Natural killer cell (primary cell): ENCODE measurements at regions not wholly inside any gene's neighbourhood (a gene's known extent, or its start where the extent isn't known, plus 50 kb on each side); places are given as distances from the start of the nearest gene placed in this dataset.

Experiments
- ATAC-seq, 3 donors: fragments of 150-1000 bp in 2 of 3; fragments of 200-7000 bp in 1 of 3; cut with Tn5 transposase; 1 replicate in 1 of 3; 2 replicates in 2 of 3; pipeline ENCODE4 v1.10.0; 2021; ENCODE audit warnings: mild to moderate bottlenecking in 2 of 3, moderate library complexity in 2 of 3
- DNase-seq, 2 donors: peaks; one replicate each; pipeline versions ENCODE4 v3.0.0 to v3.0.0-alpha.2; 2013 to 2021; ENCODE audit warnings: mixed read lengths in 1 of 2
- H3K27ac ChIP-seq: one replicate; pipeline ENCODE4 v1.5.1; 2013; ENCODE audit warnings: mild to moderate bottlenecking, low read length
- H3K27me3 ChIP-seq: one replicate; pipeline ENCODE4 v1.6.1; 2013; ENCODE audit warnings: low read length; ENCODE audit not compliant: control insufficient read depth, insufficient read depth
- H3K36me3 ChIP-seq: one replicate; pipeline ENCODE4 v1.6.1; 2013; ENCODE audit warnings: low read length; ENCODE audit not compliant: control insufficient read depth, insufficient read depth
- H3K4me1 ChIP-seq: one replicate; pipeline ENCODE4 v1.6.1; 2013; ENCODE audit warnings: low read length; ENCODE audit not compliant: control insufficient read depth, insufficient read depth
- H3K4me3 ChIP-seq: one replicate; pipeline ENCODE4 v1.5.1; 2013; ENCODE audit warnings: low read length
- H3K9me3 ChIP-seq: one replicate; pipeline ENCODE4 v1.6.1; 2013; ENCODE audit warnings: low read length; ENCODE audit not compliant: control insufficient read depth, insufficient read depth
- H3K27ac Mint-ChIP-seq, 2 donors: one replicate each; pipeline ENCODE4 v1.8.0; 2022; ENCODE audit warnings: mild to moderate bottlenecking in 2 of 2, mixed read lengths in 2 of 2, moderate library complexity in 1 of 2
- H3K27me3 Mint-ChIP-seq, 2 donors: one replicate each; pipeline ENCODE4 v1.8.0; 2022; ENCODE audit warnings: low read depth in 2 of 2, mixed read lengths in 2 of 2
- H3K36me3 Mint-ChIP-seq: one replicate; pipeline ENCODE4 v1.8.0; 2022; ENCODE audit warnings: mixed read lengths
- H3K4me1 Mint-ChIP-seq, 2 donors: one replicate each; pipeline ENCODE4 v1.8.0; 2022; ENCODE audit warnings: mixed read lengths in 2 of 2
- H3K4me3 Mint-ChIP-seq: one replicate; pipeline ENCODE4 v1.8.0; 2022; ENCODE audit warnings: mild to moderate bottlenecking, moderate library complexity, mixed read lengths
- H3K9me3 Mint-ChIP-seq, 2 donors: one replicate each; pipeline ENCODE4 v1.8.0; 2022; ENCODE audit warnings: mixed read lengths in 2 of 2
- CTCF ChIP-seq: fragments of 200-600 bp; IDR thresholded peaks from one replicate; pipeline ENCODE4 v1.8.0; 2022; ENCODE audit warnings: antibody characterized with exemption
- intact Hi-C: fragments of 100-400 bp; cut with micrococcal nuclease; formaldehyde crosslinking; loops from one replicate; pipeline ENCODE4 v1.14.2; 2022

GRCh38 chr2:226080334-226080733 is 680.8 kb downstream of the NYAP2 start:
- no peaks in the 10 kb centered on the region for H3K4me1 Mint-ChIP-seq
- Histone ChIP-seq H3K4me3 (no peak overlapping the region), H3K4me1 (no peaks in the 10 kb centered on the region), H3K9me3 (no peaks in the 10 kb centered on the region), H3K27me3 (no peaks in the 10 kb centered on the region), H3K36me3 (no peaks in the 10 kb centered on the region), H3K27ac (no peak overlapping the region)
- no peak for TF ChIP-seq CTCF
- ATAC-seq (no peak), DNase-seq (no peak)
- no peak overlapping the region for H3K4me3 Mint-ChIP-seq
- intact Hi-C loops, result no loop called here
- H3K36me3 Mint-ChIP-seq, result no peaks in the 10 kb centered on the region
- H3K27ac Mint-ChIP-seq, result no peak overlapping the region
- H3K27me3 Mint-ChIP-seq, result no peaks in the 10 kb centered on the region
- H3K9me3 Mint-ChIP-seq, result peaks cover 14 to 18% of the 10 kb centered on the region in 2 donors

GRCh38 chr2:226079671-226080181 is 680.2 kb downstream of the NYAP2 start:
- Mint-ChIP-seq H3K4me1 (no peaks in the 10 kb centered on the region), H3K4me3 (no peak overlapping the region), H3K27me3 (no peaks in the 10 kb centered on the region), H3K9me3 (peaks cover 16 to 17% of the 10 kb centered on the region in 2 donors), H3K36me3 (no peaks in the 10 kb centered on the region), H3K27ac (no peak overlapping the region)
- intact Hi-C loops, result no loop called here
- no peak for ATAC-seq
- H3K4me1 ChIP-seq, result no peaks in the 10 kb centered on the region
- no peaks in the 10 kb centered on the region for H3K9me3 ChIP-seq
- H3K27me3 ChIP-seq, result no peaks in the 10 kb centered on the region
- TF ChIP-seq CTCF, result no peak
- H3K27ac ChIP-seq, result no peak overlapping the region
- no peak overlapping the region for H3K4me3 ChIP-seq
- no peak for DNase-seq
- H3K36me3 ChIP-seq, result no peaks in the 10 kb centered on the region

GRCh38 chr2:226079196-226079595 is 679.7 kb downstream of the NYAP2 start:
- H3K27ac ChIP-seq, result no peak overlapping the region
- H3K27ac Mint-ChIP-seq, result no peak overlapping the region
- DNase-seq (no peak), ATAC-seq (no peak)
- H3K4me3 ChIP-seq, result no peak overlapping the region
- intact Hi-C loops, result no loop called here
- no peaks in the 10 kb centered on the region for H3K36me3 ChIP-seq
- no peaks in the 10 kb centered on the region for H3K36me3 Mint-ChIP-seq
- no peaks in the 10 kb centered on the region for H3K4me1 ChIP-seq
- no peaks in the 10 kb centered on the region for H3K4me1 Mint-ChIP-seq
- H3K9me3 Mint-ChIP-seq, result peaks cover 16 to 19% of the 10 kb centered on the region in 2 donors
- no peak overlapping the region for H3K4me3 Mint-ChIP-seq
- H3K9me3 ChIP-seq, result no peaks in the 10 kb centered on the region
- H3K27me3 ChIP-seq, result no peaks in the 10 kb centered on the region
- no peaks in the 10 kb centered on the region for H3K27me3 Mint-ChIP-seq
- no peak for TF ChIP-seq CTCF

GRCh38 chr2:226078666-226079065 is 679.2 kb downstream of the NYAP2 start:
- TF ChIP-seq CTCF, result no peak
- Histone ChIP-seq H3K27me3 (no peaks in the 10 kb centered on the region), H3K27ac (no peak overlapping the region), H3K36me3 (no peaks in the 10 kb centered on the region), H3K9me3 (no peaks in the 10 kb centered on the region), H3K4me3 (no peak overlapping the region), H3K4me1 (no peaks in the 10 kb centered on the region)
- Mint-ChIP-seq H3K27ac (no peak overlapping the region), H3K9me3 (peaks cover 16 to 24% of the 10 kb centered on the region in 2 donors), H3K36me3 (no peaks in the 10 kb centered on the region), H3K4me1 (no peaks in the 10 kb centered on the region), H3K27me3 (no peaks in the 10 kb centered on the region), H3K4me3 (no peak overlapping the region)
- no peak for DNase-seq
- intact Hi-C loops, result no loop called here
- ATAC-seq, result no peak
